ENCODE measurements at regions not wholly inside any gene's neighbourhood (a gene's known extent, or its start where the extent isn't known, plus 50 kb on each side); places are given as distances from the start of the nearest gene placed in this dataset.
A peak's percentile ranks its signal among the peaks of the same experiment; 100 is the strongest.

- TF ChIP-seq CTCF (IDR thresholded peaks at IDR 0.05; ENCODE audit: low read length, missing control alignments): no peak
- no peak overlapping the region for H3K4me3 ChIP-seq (replicated peaks; ENCODE audit: low read depth, low read length)
- no peak for DNase-seq (ENCODE audit: low read depth)
Measured at GRCh38 chr10:58140691-58141347, 126.9 kb downstream of the IPMK start.

DNA sequence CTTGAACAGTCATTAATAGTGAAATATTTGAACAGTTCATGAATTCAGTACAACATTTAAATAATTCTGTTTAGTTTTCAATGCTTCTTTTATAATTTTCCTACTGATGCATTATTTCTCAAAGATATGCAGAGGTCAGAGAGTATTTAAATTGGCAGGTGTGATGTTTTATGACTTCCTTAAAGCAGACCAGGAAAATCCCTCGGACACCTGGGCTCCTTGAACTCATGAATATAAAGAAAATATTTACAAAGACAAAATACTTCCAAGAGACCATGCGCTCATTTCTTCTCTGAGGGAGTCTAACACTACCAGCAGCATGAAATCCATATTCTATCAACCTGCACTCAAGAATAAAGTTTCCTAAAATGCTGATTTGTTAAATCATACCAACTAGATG, 127.6 kb downstream of the IPMK start:
- no peak for DNase-seq (ENCODE audit: low read depth)
- H3K4me3 ChIP-seq (replicated peaks; ENCODE audit: low read depth, low read length): no peak overlapping the region
- TF ChIP-seq CTCF (IDR thresholded peaks at IDR 0.05; ENCODE audit: low read length, missing control alignments): no peak

- DNase-seq (ENCODE audit: low read depth): no peak
- no peak overlapping the region for H3K4me3 ChIP-seq (replicated peaks; ENCODE audit: low read depth, low read length)
- TF ChIP-seq CTCF (IDR thresholded peaks at IDR 0.05; ENCODE audit: low read length, missing control alignments): no peak
Measured at GRCh38 chr10:58137813-58138212, 129.9 kb downstream of the IPMK start.

DNA sequence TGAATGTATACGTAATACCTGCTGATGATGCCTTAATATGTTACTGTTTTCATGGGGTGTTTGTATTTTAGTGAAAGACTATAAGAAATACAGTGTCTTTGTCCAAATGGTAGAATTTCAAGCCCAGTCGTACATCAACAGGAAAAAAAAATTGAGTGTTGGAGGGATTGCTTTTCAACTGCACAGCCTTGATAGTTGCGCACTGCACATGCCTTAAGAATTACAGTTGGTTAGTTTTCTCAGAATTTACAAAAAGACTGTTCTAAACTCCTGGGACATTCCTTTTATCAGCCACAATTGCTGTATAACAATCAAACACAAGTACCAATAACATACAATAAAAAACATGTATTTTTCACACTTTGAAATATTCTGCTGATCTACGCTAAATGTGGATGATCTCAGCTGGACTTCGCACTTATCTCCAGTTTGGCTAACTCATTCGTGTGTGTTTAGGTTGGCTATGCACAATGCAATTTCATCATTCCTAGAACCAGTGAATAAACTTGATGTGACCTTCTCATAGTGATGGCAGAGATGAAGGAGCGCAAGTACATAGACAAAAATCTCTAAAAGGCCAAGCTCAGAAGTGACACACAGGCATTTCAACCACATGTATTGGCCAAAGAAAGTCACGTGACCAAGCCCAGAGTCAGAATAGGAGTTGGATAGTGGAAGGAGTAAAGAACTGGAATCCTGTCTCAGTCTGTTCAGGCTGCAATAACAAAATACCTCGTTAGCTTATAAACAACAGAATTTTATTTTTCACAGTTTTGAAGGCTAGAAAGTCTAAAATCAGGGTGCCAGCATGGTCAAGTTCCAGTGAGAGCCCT, 152.3 kb downstream of the IPMK start:
- DNase-seq (ENCODE audit: low read depth): no peak
- TF ChIP-seq CTCF (IDR thresholded peaks at IDR 0.05; ENCODE audit: low read length, missing control alignments): no peak
- H3K4me3 ChIP-seq (replicated peaks; ENCODE audit: low read depth, low read length): no peak overlapping the region

- TF ChIP-seq CTCF (IDR thresholded peaks at IDR 0.05; ENCODE audit: low read length, missing control alignments): no peak
- no peak for DNase-seq (ENCODE audit: low read depth)
- no peak overlapping the region for H3K4me3 ChIP-seq (replicated peaks; ENCODE audit: low read depth, low read length)
Measured at GRCh38 chr10:58109731-58110130, 158.0 kb downstream of the IPMK start.

DNA sequence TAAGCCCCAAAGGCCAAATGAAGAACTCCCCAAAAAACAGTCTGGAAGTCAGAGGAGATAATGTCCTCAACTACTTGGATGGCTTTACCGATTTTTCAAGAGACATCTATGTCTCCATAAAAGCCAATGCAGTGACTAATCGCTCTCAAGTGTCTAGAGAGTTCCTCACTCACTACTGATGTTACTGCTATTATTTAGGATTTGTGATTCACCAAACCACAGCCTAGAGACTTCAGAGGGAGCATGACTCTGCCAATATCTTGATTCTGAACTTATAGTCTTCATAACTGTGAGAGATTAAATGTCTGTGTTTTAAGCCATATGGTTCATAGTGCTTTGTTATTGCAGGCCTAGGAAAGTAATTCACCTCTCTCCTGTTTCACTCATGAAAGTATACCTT, 160.2 kb downstream of the IPMK start:
- TF ChIP-seq CTCF (IDR thresholded peaks at IDR 0.05; ENCODE audit: low read length, missing control alignments): no peak
- DNase-seq (ENCODE audit: low read depth): peak; percentile 27
- no peak overlapping the region for H3K4me3 ChIP-seq (replicated peaks; ENCODE audit: low read depth, low read length)
